Vagina (tissue), 2 donors: ENCODE measurements at regions not wholly inside any gene's neighbourhood (a gene's known extent, or its start where the extent isn't known, plus 50 kb on each side); places are given as distances from the start of the nearest gene placed in this dataset.
"Not testable (repeated sequence)": the region's sequence is repeated elsewhere in the genome, so short reads cannot be mapped to it uniquely, and the experiment has no call there.

Source experiments
- DNase-seq, 2 donors: peaks; one replicate each; pipeline ENCODE4 v3.0.0-alpha.2; 2017; ENCODE audit errors: extremely low spot score in 2 of 2
- H3K27ac ChIP-seq: fragments of 200-600 bp; sonication (generic); one replicate; pipeline ENCODE4 v1.5.1; 2019
- H3K27me3 ChIP-seq: fragments of 200-600 bp; sonication (generic); one replicate; pipeline ENCODE4 v1.5.1; 2019
- H3K36me3 ChIP-seq, 2 donors: fragments of 200-600 bp; sonication (generic); one replicate each; pipeline ENCODE4 v1.5.1; 2017 to 2019
- H3K4me1 ChIP-seq: fragments of 200-600 bp; sonication (generic); one replicate; pipeline ENCODE4 v1.5.1; 2019
- H3K4me3 ChIP-seq, 2 donors: fragments of 200-600 bp; sonication (generic); 1 replicate in 1 of 2; 2 replicates in 1 of 2; pipeline ENCODE4 v1.5.1; 2016 to 2019
- H3K9me3 ChIP-seq: fragments of 200-600 bp; sonication (generic); one replicate; pipeline ENCODE4 v1.5.1; 2019
- intact Hi-C: fragments of 100-400 bp; cut with DNase I; formaldehyde crosslinking; loops from one replicate; pipeline ENCODE4 v1.15.1; 2023

DNA sequence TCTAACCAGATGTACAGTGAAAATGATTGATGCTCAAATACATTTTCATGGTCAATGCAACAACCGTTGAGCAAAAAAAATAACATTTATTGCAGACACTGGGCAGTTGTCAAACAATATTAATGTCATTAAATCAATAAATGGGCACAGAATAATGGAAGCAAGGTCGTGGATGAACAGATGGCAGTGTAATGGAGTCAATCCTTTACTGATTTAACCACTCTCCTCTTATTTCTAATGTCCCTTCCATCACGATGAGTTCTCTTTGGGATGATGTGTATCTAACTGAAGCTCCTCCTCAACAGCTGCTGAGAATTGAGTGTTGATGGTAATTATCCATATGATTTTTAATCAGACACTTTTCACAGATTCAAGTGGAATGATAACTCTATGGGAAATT is 114.9 kb upstream of the ZNF658 start:
- H3K4me1 ChIP-seq, DNase-seq, H3K27me3 ChIP-seq, intact Hi-C loops, H3K27ac ChIP-seq, H3K36me3 ChIP-seq, H3K9me3 ChIP-seq, H3K4me3 ChIP-seq: not testable (repeated sequence)

DNA sequence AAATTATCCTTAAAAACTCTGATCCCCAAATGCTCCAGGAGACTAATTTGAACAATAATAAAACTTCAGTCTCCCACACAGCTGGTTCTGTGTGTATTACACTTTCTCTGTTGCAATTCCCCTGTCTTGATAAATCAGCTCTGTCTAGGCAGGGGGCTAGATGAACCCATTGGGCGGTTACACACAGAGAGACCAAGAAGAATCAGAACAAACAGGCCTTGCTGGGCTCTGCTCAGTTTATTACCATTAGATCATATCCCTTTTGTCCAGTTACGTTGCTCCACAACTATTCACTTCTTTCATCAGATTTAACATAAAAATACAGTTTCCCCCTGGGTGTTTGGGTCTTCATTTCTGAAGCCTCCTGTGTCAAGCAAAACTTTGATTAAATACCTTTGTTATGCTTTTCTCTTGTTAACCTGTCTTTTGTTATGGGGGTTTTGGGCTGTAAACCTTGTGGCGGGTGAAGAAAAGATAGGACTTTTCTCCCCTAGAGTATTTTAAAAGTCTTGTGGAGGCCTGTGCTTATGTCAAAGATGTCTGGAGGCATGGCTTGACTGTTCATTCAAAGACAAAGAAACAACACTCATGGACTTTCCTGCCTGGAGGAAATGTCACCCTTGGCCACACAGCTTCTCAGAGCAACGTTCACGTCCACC is 109.3 kb upstream of the ZNF658 start:
- H3K36me3 ChIP-seq, H3K9me3 ChIP-seq, H3K27ac ChIP-seq, DNase-seq, H3K4me3 ChIP-seq, H3K4me1 ChIP-seq, H3K27me3 ChIP-seq, intact Hi-C loops: not testable (repeated sequence)

DNA sequence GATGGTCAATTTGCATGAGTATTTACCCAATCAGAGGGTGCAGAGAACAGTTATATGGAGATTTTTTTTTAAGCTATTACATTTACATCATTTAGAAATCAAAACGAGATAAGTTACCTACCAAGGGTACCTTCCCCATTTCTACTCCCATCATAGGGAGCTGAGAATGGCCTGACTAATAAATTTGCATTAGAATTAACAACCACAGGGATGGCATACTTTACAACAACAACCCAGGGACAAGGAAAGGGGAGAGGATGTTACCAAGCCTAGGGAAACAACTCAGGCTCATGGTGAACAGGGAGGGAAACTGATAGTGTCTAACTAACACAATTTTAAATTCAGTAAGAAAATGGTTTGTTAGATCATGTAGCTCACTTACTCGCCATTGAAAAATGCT is 105.8 kb upstream of the ZNF658 start:
- DNase-seq, H3K4me1 ChIP-seq, H3K4me3 ChIP-seq, H3K36me3 ChIP-seq, H3K9me3 ChIP-seq, H3K27ac ChIP-seq, H3K27me3 ChIP-seq, intact Hi-C loops: not testable (repeated sequence)

DNA sequence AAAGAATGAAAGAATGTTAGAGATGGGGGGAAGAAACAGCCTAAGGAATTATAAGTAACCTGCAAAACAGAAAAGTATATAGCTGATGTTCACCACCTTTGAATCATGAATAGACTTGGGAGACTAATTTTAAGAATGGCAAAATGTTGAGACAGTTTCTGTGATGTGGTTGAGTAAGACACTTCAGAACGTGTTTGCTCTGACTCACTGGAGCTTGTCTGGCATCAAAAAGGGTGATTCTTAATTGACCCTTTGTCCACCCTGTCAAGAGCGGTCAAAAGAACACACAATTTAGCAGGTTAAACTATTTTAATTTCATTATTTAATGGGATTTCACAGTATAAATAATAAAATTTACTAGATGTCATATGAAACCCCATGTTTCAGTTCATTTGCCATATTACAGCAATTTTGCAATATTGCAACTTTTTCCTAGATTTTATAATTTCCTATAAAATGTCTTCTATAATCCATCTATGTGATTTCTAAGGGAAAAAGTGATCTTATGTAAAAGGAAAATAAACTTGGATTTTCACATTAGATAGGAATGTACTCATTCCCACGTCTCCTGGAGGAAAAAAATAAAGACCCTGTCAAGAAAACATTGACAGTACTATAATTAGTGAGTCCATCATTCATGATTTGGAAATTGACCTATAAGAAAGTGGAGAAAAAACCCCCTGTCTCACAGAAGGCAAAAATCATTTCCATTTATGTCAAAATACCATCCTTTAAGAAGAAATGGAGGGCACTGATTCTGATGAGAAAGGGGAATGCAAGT is 104.6 kb upstream of the ZNF658 start:
- H3K36me3 ChIP-seq, intact Hi-C loops, H3K4me3 ChIP-seq, H3K27ac ChIP-seq, H3K27me3 ChIP-seq, H3K4me1 ChIP-seq, H3K9me3 ChIP-seq, DNase-seq: not testable (repeated sequence)

DNA sequence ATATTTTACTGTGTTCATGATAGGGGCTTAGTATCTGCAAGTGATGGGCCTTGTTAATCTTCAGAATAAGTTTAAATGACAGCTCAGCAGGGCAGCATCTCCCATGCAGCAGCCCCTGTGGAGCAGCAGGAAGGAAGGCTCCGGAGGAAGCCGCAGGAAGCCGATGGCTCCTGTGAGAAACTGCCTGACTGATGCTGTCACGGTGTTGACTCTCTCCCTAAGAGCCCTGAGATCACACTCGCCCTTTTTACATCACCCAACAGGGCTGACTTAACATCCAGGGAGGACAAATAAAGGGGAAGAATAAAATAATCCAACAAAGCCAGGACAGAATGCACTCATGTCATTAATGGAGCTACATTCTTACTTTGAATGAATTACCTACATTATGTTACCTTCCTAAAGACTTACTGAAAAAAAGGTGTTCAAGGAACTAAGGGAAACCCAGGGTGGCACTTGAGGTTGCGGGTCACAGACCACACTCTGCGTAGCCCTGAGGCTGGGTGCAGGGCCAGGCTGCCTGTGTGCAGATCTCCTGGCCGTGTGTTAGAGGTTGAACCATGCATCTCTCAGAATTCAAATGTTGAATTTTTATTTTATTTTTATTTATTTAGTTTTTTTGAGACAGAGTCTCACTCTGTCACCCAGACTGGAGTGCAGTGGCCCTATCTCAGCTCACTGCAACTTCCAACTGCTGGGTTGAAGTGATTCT is 102.5 kb upstream of the ZNF658 start:
- DNase-seq, H3K9me3 ChIP-seq, H3K27me3 ChIP-seq, H3K27ac ChIP-seq, intact Hi-C loops, H3K36me3 ChIP-seq, H3K4me3 ChIP-seq, H3K4me1 ChIP-seq: not testable (repeated sequence)

DNA sequence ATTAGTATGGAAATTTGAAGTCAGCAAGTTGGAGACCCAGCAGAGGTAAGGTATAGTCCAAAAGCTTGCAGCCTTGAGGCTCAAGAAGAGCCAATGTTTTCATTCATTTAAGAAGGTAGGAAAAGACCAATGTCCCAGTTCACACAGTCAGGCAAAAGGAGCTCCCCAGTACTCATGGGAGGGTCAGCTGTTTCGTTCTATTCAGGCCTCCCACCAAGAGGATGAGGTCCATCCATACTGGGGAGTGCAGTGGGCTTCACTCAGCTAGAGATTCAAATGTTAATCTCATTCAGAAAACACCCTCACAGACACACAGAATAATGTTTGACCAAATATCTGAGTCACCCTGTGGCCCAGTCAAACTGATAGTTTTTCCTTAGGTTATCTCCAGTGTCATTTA is 96.9 kb upstream of the ZNF658 start:
- DNase-seq, H3K27ac ChIP-seq, H3K9me3 ChIP-seq, H3K36me3 ChIP-seq, H3K27me3 ChIP-seq, H3K4me3 ChIP-seq, H3K4me1 ChIP-seq, intact Hi-C loops: not testable (repeated sequence)

DNA sequence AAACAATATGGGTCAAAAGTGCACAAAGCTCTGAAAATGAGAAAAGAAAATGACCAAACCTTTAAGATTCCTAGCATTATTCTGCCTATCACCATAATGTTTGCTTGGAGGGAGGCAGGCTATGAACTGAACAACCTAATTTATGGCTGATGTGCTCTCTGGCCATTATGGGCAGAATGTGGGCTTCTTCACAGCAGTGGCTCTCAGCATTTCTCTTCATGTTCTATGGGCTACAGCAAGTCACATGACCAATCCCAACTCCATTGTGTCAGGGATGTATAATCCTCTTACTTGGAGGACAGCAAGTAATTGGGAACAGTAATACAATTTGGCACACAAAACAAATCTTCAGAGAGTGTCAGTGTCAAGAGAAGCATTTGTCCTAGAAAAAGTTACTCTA is 90.3 kb upstream of the ZNF658 start:
- H3K27ac ChIP-seq, H3K27me3 ChIP-seq, H3K4me3 ChIP-seq, intact Hi-C loops, H3K36me3 ChIP-seq, H3K4me1 ChIP-seq, H3K9me3 ChIP-seq, DNase-seq: not testable (repeated sequence)

DNA sequence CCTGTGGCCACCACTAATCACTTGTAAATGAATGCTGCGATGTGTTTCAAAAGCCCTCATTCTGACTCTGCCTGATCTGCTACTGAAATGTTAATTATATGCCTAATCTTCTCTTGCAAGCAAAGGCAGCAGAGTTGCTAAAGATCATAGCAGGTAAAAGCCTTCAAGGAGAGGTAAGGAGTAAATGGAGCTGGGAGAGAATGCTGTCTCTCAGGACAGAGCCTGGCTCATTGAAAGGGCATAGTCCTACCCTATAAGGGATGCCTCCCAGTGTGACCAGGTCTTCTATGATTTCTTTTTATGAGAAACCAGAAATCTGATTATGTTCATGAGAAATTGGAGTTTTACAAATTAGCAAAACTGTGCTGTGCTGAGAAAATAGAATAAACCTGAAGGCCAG is 88.2 kb upstream of the ZNF658 start:
- H3K36me3 ChIP-seq, H3K9me3 ChIP-seq, DNase-seq, H3K4me1 ChIP-seq, H3K4me3 ChIP-seq, H3K27ac ChIP-seq, intact Hi-C loops, H3K27me3 ChIP-seq: not testable (repeated sequence)

DNA sequence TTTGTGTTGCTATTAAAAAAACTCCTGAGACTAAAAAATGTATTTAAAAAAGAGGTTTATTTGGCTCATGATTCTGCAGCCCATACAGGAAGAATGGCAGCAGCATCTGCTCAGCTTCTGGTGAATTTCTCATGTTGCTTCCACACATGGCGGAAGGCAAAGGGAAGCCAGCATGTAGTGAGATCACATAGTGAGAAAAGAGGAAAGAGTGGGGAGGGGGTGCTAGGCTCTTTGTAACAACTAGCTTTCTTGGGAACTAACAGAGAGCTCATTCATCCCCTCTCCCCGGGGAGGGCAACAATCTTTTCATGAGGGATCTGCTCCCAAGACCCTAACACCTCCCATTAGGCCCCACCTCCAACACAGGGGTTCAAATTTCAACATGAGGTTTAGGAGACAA is 87.6 kb upstream of the ZNF658 start:
- H3K27ac ChIP-seq, H3K9me3 ChIP-seq, H3K36me3 ChIP-seq, DNase-seq, H3K4me3 ChIP-seq, H3K27me3 ChIP-seq, intact Hi-C loops, H3K4me1 ChIP-seq: not testable (repeated sequence)

DNA sequence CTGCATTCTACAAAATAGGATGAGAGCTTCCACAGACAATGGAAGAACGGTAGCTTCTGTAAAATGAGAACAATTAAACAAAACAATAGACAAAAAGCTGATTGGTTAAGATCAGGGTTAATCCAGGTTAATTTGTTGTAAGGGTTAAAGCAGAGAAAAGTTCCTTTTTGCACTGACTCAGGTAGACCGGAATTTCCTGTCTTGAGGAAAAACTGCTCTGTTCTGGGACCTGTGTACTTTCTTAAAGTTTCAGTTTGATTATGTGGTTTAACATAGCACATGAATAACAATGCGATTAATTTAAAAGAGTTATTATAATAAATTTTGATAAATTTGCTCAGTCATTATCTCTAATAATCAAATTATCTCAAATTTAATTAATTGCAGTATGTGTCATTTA is 86.5 kb upstream of the ZNF658 start:
- H3K9me3 ChIP-seq, H3K4me1 ChIP-seq, intact Hi-C loops: not testable (repeated sequence)

DNA sequence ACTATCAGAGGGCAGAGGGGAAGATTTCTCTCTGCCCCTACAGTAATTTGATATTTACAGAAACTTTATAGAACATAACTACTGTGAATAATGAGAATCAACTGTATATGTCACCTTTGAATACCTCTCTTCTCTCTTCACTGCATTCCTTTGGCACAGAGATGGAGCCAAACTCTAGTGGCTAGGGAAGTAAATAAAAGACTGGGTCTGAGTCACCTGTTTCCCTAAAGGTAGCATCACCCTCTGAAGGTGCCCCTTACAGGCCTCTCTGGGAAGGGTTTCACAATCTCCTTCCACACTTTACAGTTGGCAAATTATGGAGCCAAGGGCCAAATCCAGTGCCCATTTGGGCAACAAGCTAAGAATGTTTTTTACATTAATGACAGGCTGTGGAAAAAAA is 81.0 kb upstream of the ZNF658 start:
- H3K4me1 ChIP-seq, DNase-seq, H3K36me3 ChIP-seq, H3K27ac ChIP-seq, H3K27me3 ChIP-seq, H3K4me3 ChIP-seq, intact Hi-C loops, H3K9me3 ChIP-seq: not testable (repeated sequence)

More for the DNA sequence above, 86.5 kb upstream of the ZNF658 start:
- not testable (repeated sequence) for H3K27me3 ChIP-seq, DNase-seq, H3K36me3 ChIP-seq, H3K4me3 ChIP-seq, H3K27ac ChIP-seq

DNA sequence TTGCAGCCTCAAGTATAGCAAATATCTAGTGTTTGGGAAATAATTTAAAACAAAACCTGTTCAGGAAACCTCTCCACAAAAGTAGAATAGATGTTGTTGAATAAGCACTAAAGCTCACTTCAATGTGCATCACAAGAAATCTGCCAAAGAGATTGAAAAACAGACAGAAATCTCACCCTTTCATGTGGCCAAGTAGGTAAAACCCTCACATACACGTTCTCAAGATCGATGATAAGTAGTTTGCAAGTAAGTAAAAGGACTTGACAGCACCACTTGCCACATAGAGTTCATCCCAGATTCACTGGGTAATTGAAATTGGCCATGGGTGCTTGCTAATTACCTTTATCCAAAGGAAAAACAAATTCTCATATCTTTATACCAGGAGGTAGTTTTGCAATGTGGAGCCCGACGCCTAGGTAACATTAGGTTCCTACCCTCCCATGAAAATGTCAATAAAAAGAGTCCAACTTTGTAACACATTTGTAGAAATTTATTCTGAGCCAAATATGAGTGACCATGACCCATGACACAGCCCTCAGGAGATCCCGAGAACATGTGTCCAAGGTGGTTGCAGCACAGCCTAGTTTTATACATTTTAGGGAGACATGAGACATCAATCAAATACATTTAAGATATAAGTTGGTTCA is 80.4 kb upstream of the ZNF658 start:
- DNase-seq, H3K27me3 ChIP-seq, intact Hi-C loops, H3K4me1 ChIP-seq, H3K36me3 ChIP-seq, H3K9me3 ChIP-seq, H3K4me3 ChIP-seq, H3K27ac ChIP-seq: not testable (repeated sequence)

DNA sequence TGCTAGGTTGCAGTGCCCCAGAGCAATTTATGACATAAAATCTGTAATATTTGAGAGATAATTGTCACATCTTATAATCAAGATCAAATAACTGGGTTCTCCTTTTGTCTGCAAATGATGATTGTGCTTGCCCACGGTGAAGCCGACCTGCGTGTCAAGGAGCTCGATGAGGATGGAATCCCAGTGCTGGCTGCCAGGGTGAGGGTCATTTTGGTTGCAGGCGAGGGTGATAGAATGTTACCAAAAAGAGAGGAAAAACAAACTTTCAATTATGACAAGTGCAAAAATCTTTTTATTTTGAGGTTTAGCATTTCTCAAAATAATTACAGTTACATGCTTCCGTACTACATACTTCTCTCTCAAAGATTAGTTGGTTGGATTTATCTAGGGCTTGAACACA is 76.4 kb upstream of the ZNF658 start:
- H3K36me3 ChIP-seq, H3K4me1 ChIP-seq, DNase-seq, H3K9me3 ChIP-seq, H3K27ac ChIP-seq, intact Hi-C loops, H3K4me3 ChIP-seq, H3K27me3 ChIP-seq: not testable (repeated sequence)
